ENCODE measurements at regions not wholly inside any gene's neighbourhood (a gene's known extent, or its start where the extent isn't known, plus 50 kb on each side); places are given as distances from the start of the nearest gene placed in this dataset.

GRCh38 chr1:104028416-104029035 lies 278.8 kb downstream of the AMY1C start:
- no peak for TF ChIP-seq POLR2A (IDR thresholded peaks at IDR 0.05; ENCODE audit: low read depth, low read length)
- TF ChIP-seq POLR2AphosphoS5 (IDR thresholded peaks at IDR 0.05; ENCODE audit: low read depth, low read length) = no peak
- no peak for TF ChIP-seq TAF1 (IDR thresholded peaks at IDR 0.05; ENCODE audit: low read depth, low read length)
- TF ChIP-seq SPI1 (IDR thresholded peaks at IDR 0.05; ENCODE audit: low read depth, low read length) = no peak
- TF ChIP-seq PAX5 (IDR thresholded peaks at IDR 0.05; ENCODE audit: insufficient read depth, low read length, severe bottlenecking) = no peak
- no peak for TF ChIP-seq POU2F2 (IDR thresholded peaks at IDR 0.05; ENCODE audit: low read depth, low read length)
